H1 (cell line): ENCODE measurements at regions not wholly inside any gene's neighbourhood (a gene's known extent, or its start where the extent isn't known, plus 50 kb on each side); places are given as distances from the start of the nearest gene placed in this dataset.

Source experiments
- CTCF ChIA-PET: fragments of 300-600 bp; sonication (Branson Sonifier 250); formaldehyde crosslinking; loops from one replicate; lab custom pipeline; 2021; ENCODE audit not compliant: partially characterized antibody; lab: Charles Lee
- POLR2A ChIA-PET: fragments of 300-600 bp; sonication (Branson Sonifier 250); formaldehyde crosslinking; loops from one replicate; lab custom pipeline; 2021; ENCODE audit warnings: inconsistent platforms; ENCODE audit not compliant: partially characterized antibody; lab: Charles Lee
- DNase-seq, 2 experiments: peaks; one replicate each; pipeline versions ENCODE4 v3.0.0 to v3.0.0-alpha.2; 2010 to 2022; ENCODE audit warnings: low spot score in 2 of 2, low read depth in 1 of 2, mixed read lengths in 1 of 2
- FAIRE-seq: peaks from 2 replicates; lab custom pipeline; 2011; peaks lifted over from hg19 to GRCh38; lab: Jason Lieb, UNC
- H2AFZ ChIP-seq: 2 replicates; pipeline ENCODE4 v1.8.1; 2012; ENCODE audit warnings: low read length, inconsistent platforms
- H2AK5ac ChIP-seq: 2 replicates; pipeline ENCODE4 v1.6.1; 2013; ENCODE audit warnings: low read depth, low read length
- H2BK120ac ChIP-seq: replicated peaks from 2 replicates; pipeline ENCODE3; 2013; ENCODE audit warnings: low read depth, low read length, inconsistent platforms
- H2BK12ac ChIP-seq: 2 replicates; pipeline ENCODE4 v1.6.1; 2013; ENCODE audit warnings: low read depth, low read length
- H2BK15ac ChIP-seq: 2 replicates; pipeline ENCODE4 v1.6.1; 2013; ENCODE audit warnings: low read length
- H2BK20ac ChIP-seq: 2 replicates; pipeline ENCODE4 v1.6.1; 2013; ENCODE audit warnings: low read length
- H2BK5ac ChIP-seq: 2 replicates; pipeline ENCODE4 v1.6.1; 2013; ENCODE audit warnings: low read depth, low read length
- H3K14ac ChIP-seq: 2 replicates; pipeline ENCODE4 v1.6.1; 2013; ENCODE audit warnings: inconsistent platforms; ENCODE audit not compliant: insufficient read length
- H3K18ac ChIP-seq: 2 replicates; pipeline ENCODE4 v1.6.1; 2013; ENCODE audit warnings: low read length; ENCODE audit errors: extremely low read depth
- H3K23ac ChIP-seq: 2 replicates; pipeline ENCODE4 v1.6.1; 2013; ENCODE audit warnings: inconsistent platforms; ENCODE audit not compliant: insufficient read length
- H3K23me2 ChIP-seq: 2 replicates; pipeline ENCODE4 v1.6.1; 2013; ENCODE audit warnings: low read depth, low read length
- H3K27ac ChIP-seq: 2 replicates; pipeline ENCODE4 v1.6.1; 2011; ENCODE audit warnings: low read depth, low read length, inconsistent platforms
- H3K27me3 ChIP-seq, 4 experiments: replicated peaks in 1 of 4; 1 replicate in 1 of 4; 2 replicates in 3 of 4; pipeline versions ENCODE4 v1.6.1 to v1.8.1; 2011 to 2013; ENCODE audit warnings: low read length in 3 of 4, mild to moderate bottlenecking in 3 of 4, inconsistent platforms in 2 of 4, mixed read lengths in 2 of 4, moderate library complexity in 1 of 4; ENCODE audit not compliant: control insufficient read depth in 3 of 4, insufficient read depth in 3 of 4; ENCODE audit errors: extremely low read depth in 1 of 4
- H3K36me3 ChIP-seq, 4 experiments: 2 replicates each; pipeline versions ENCODE4 v1.6.1 to v1.8.1; 2011 to 2013; ENCODE audit warnings: mild to moderate bottlenecking in 4 of 4, low read length in 3 of 4, moderate library complexity in 2 of 4, control low read depth in 1 of 4, inconsistent platforms in 1 of 4; ENCODE audit not compliant: insufficient read depth in 4 of 4, control insufficient read depth in 2 of 4
- H3K4ac ChIP-seq: replicated peaks from 2 replicates; pipeline ENCODE3; 2013; ENCODE audit warnings: low read length, low read depth, mixed read lengths, inconsistent platforms; ENCODE audit not compliant: insufficient read length
- H3K4me1 ChIP-seq, 4 experiments: replicated peaks in 1 of 4; 1 replicate in 1 of 4; 2 replicates in 3 of 4; pipeline versions ENCODE4 v1.6.1 to v1.8.1; 2011 to 2013; ENCODE audit warnings: low read length in 3 of 4, inconsistent platforms in 2 of 4, mixed read lengths in 1 of 4; ENCODE audit not compliant: insufficient read depth in 4 of 4, control insufficient read depth in 3 of 4
- H3K4me2 ChIP-seq, 2 experiments: 2 replicates each; pipeline versions ENCODE4 v1.6.1 to v1.8.1; 2011 to 2013; ENCODE audit warnings: low read depth in 2 of 2, low read length in 2 of 2, control low read depth in 1 of 2, inconsistent platforms in 1 of 2, mild to moderate bottlenecking in 1 of 2; ENCODE audit not compliant: insufficient read depth in 1 of 2
- H3K4me3 ChIP-seq, 4 experiments: fragments of 200-600, 300-600 bp in 1 of 4; sonication (generic), shearing (Covaris generic), sonication (Bioruptor Twin) in 1 of 4; 2 replicates each; pipeline versions ENCODE4 v1.5.1 to v1.8.1; 2011 to 2016; ENCODE audit warnings: low read length in 4 of 4, low read depth in 3 of 4, control low read depth in 2 of 4, inconsistent platforms in 2 of 4, mild to moderate bottlenecking in 2 of 4, mixed read lengths in 1 of 4, moderate library complexity in 1 of 4; ENCODE audit not compliant: insufficient read depth in 2 of 4; ENCODE audit errors: extremely low read depth in 1 of 4
- H3K56ac ChIP-seq: replicated peaks from 2 replicates; pipeline ENCODE3; 2013; ENCODE audit warnings: low read depth, mild to moderate bottlenecking, mixed read lengths, low read length, inconsistent platforms; ENCODE audit not compliant: insufficient read length
- H3K79me1 ChIP-seq: 2 replicates; pipeline ENCODE4 v1.6.1; 2013; ENCODE audit warnings: low read depth, low read length, control low read depth
- H3K79me2 ChIP-seq, 2 experiments: 2 replicates each; pipeline versions ENCODE4 v1.6.1 to v1.8.1; 2012 to 2013; ENCODE audit warnings: low read length in 2 of 2, mild to moderate bottlenecking in 2 of 2, inconsistent platforms in 1 of 2; ENCODE audit not compliant: insufficient read depth in 2 of 2, control insufficient read depth in 1 of 2
- H3K9ac ChIP-seq, 4 experiments: replicated peaks in 1 of 4; 1 replicate in 1 of 4; 2 replicates in 3 of 4; pipeline versions ENCODE4 v1.6.1 to v1.8.1; 2011 to 2013; ENCODE audit warnings: low read depth in 3 of 4, low read length in 3 of 4, control low read depth in 2 of 4, mild to moderate bottlenecking in 2 of 4, moderate library complexity in 2 of 4, inconsistent platforms in 1 of 4; ENCODE audit errors: extremely low read depth in 1 of 4
- H3K9me3 ChIP-seq, 2 experiments: 2 replicates each; pipeline versions ENCODE4 v1.6.1 to v1.8.1; 2012 to 2013; ENCODE audit warnings: mild to moderate bottlenecking in 2 of 2, moderate library complexity in 2 of 2, control low read depth in 1 of 2, inconsistent platforms in 1 of 2, low read depth in 1 of 2, low read length in 1 of 2, mixed read lengths in 1 of 2; ENCODE audit not compliant: insufficient read depth in 2 of 2
- H4K20me1 ChIP-seq, 2 experiments: replicated peaks in 1 of 2; 2 replicates each; pipeline versions ENCODE3 to v1.8.1; 2011 to 2013; ENCODE audit warnings: inconsistent platforms in 2 of 2, low read length in 2 of 2, mild to moderate bottlenecking in 1 of 2; ENCODE audit not compliant: insufficient read depth in 2 of 2, control insufficient read depth in 1 of 2
- H4K5ac ChIP-seq: 2 replicates; pipeline ENCODE4 v1.6.1; 2013; ENCODE audit warnings: low read length, low read depth, mixed read lengths, inconsistent platforms; ENCODE audit not compliant: insufficient read length
- H4K8ac ChIP-seq: 2 replicates; pipeline ENCODE4 v1.8.0; 2013; ENCODE audit warnings: mild to moderate bottlenecking, moderate library complexity, low read length, inconsistent platforms; ENCODE audit not compliant: insufficient read depth; ENCODE audit errors: extremely low read depth
- H4K91ac ChIP-seq: replicated peaks from 2 replicates; pipeline ENCODE3; 2013; ENCODE audit warnings: low read length, mixed read lengths, inconsistent platforms; ENCODE audit not compliant: insufficient read length
- EZH2 ChIP-seq: fragments of 200-600 bp; sonication (generic); IDR thresholded peaks from 2 replicates; pipeline ENCODE4 v1.7.1; 2012; ENCODE audit warnings: low read depth, mild to moderate bottlenecking, moderate library complexity, low read length, inconsistent platforms; ENCODE audit not compliant: severe bottlenecking
- GABPA ChIP-seq: IDR thresholded peaks from 2 replicates; pipeline ENCODE4 v1.6.1; 2011; ENCODE audit warnings: mild to moderate bottlenecking, low read length, moderate library complexity, borderline replicate concordance; ENCODE audit not compliant: insufficient read depth
- RBBP5 ChIP-seq: IDR thresholded peaks from 2 replicates; pipeline ENCODE4 v1.7.1; 2012; ENCODE audit warnings: low read depth, mild to moderate bottlenecking, inconsistent platforms, low read length, moderate library complexity, borderline replicate concordance
- WGBS, 2 experiments: shearing (Covaris generic) in 1 of 2; methylation state at CpG; one replicate each; pipeline versions ENCODE4 v1.1.6 to v1.1.7; 2013 to 2015; ENCODE audit warnings: low lambda C conversion rate in 2 of 2, mixed read lengths in 2 of 2, inconsistent platforms in 1 of 2, low coverage in 1 of 2, missing lambda C conversion rate in 1 of 2; ENCODE audit not compliant: insufficient replicate concordance in 2 of 2, insufficient coverage in 1 of 2, insufficient read length in 1 of 2; ENCODE audit errors: extremely low coverage in 1 of 2, missing lambda C conversion rate in 1 of 2; 5-methylcytosine and 5-hydroxymethylcytosine counted together

GRCh38 chr16:87074641-87075318, 242.4 kb downstream of the C16orf95 start:
- no peak overlapping the region for H3K18ac ChIP-seq
- 0 out of 2 replicates have a peak overlapping the region, but pooled peaks have one; percentile 39 for H2BK12ac ChIP-seq
- H2BK120ac ChIP-seq, result no peak overlapping the region
- H2BK15ac ChIP-seq, result no peak overlapping the region
- no peaks in the 10 kb centered on the region for H3K79me1 ChIP-seq
- H4K8ac ChIP-seq, result peak overlapping the region; percentile 35; the same call in 1 of the 2 replicates
- 0 out of 4 replicates have a peak, but pooled peaks cover 0 to 3% of the 10 kb centered on the region in 2 experiments for H3K9me3 ChIP-seq
- peaks cover 0 to 2% (median 0%) of the 10 kb centered on the region in 4 experiments; a peak in 3 of 7 replicates for H3K4me1 ChIP-seq
- H4K91ac ChIP-seq, result no peak overlapping the region
- no peak overlapping the region for H3K4me2 ChIP-seq
- FAIRE-seq (no peak), DNase-seq (no peak)
- H3K9ac ChIP-seq, result no peak overlapping the region
- no peak overlapping the region for H3K27ac ChIP-seq
- H3K23ac ChIP-seq, result no peak overlapping the region
- no peak overlapping the region for H4K5ac ChIP-seq
- H3K27me3 ChIP-seq, result no peaks in the 10 kb centered on the region
- no peak overlapping the region for H3K14ac ChIP-seq
- peaks cover 0 to 2% of the 10 kb centered on the region in 2 experiments for H4K20me1 ChIP-seq
- H3K56ac ChIP-seq, result no peak overlapping the region
- 92% methylated on average over 19 of the region's 19 CpGs; no CpG with 5 or more reads in 1 of the 2 experiments for WGBS, 2 experiments
- no peak overlapping the region for H2BK5ac ChIP-seq
- no peak overlapping the region for H2AK5ac ChIP-seq
- H2BK20ac ChIP-seq, result no peak overlapping the region
- no peak overlapping the region for H2AFZ ChIP-seq
- H3K4ac ChIP-seq, result no peak overlapping the region
- no peaks in the 10 kb centered on the region for H3K79me2 ChIP-seq
- CTCF ChIA-PET, result interaction anchor here (0.6 to 7.4 kb wide), 4 partner anchors 13 to 127 kb away, joined by 3 to 48 read pairs (median 3); no protein-coding TSS in a partner anchor
- no peaks in the 10 kb centered on the region for H3K23me2 ChIP-seq
- POLR2A ChIA-PET, result interaction anchor here (1.0 kb wide), 1 partner anchor 32 kb away, joined by 3 read pairs; no protein-coding TSS in a partner anchor
- no peaks in the 10 kb centered on the region for H3K36me3 ChIP-seq
- TF ChIP-seq RBBP5 (no peak), GABPA (no peak), EZH2 (no peak)
- no peak overlapping the region for H3K4me3 ChIP-seq
